Neural crest cell (in vitro differentiated cells): ENCODE measurements at regions not wholly inside any gene's neighbourhood (a gene's known extent, or its start where the extent isn't known, plus 50 kb on each side); places are given as distances from the start of the nearest gene placed in this dataset.

Experiments
- DNase-seq: peaks from one replicate; pipeline ENCODE4 v3.0.0; 2021; ENCODE audit warnings: low read depth, mixed read lengths, low spot score
- H3K27ac Mint-ChIP-seq: one replicate; pipeline ENCODE4 v1.8.0; 2021; ENCODE audit warnings: mild to moderate bottlenecking, mixed read lengths; ENCODE audit not compliant: unreplicated experiment
- H3K27me3 Mint-ChIP-seq: 2 replicates; pipeline ENCODE4 v1.8.0; 2021; ENCODE audit warnings: low read depth, mild to moderate bottlenecking, mixed read lengths
- H3K36me3 Mint-ChIP-seq: 2 replicates; pipeline ENCODE4 v1.8.0; 2021; ENCODE audit warnings: low read depth, mild to moderate bottlenecking, mixed read lengths
- H3K4me1 Mint-ChIP-seq: 2 replicates; pipeline ENCODE4 v1.8.0; 2021; ENCODE audit warnings: mixed read lengths
- H3K4me3 Mint-ChIP-seq: one replicate; pipeline ENCODE4 v1.8.0; 2021; ENCODE audit warnings: mild to moderate bottlenecking, mixed read lengths
- H3K9me3 Mint-ChIP-seq: 2 replicates; pipeline ENCODE4 v1.8.0; 2021; ENCODE audit warnings: mixed read lengths
- TF ChIP-seq, protein P1 (sequence below): fragments of 200-600 bp; sonication (generic); conservative IDR thresholded peaks from 2 replicates; pipeline ENCODE4 v1.5.0; 2021; ENCODE audit warnings: antibody characterized with exemption, mild to moderate bottlenecking

DNA sequence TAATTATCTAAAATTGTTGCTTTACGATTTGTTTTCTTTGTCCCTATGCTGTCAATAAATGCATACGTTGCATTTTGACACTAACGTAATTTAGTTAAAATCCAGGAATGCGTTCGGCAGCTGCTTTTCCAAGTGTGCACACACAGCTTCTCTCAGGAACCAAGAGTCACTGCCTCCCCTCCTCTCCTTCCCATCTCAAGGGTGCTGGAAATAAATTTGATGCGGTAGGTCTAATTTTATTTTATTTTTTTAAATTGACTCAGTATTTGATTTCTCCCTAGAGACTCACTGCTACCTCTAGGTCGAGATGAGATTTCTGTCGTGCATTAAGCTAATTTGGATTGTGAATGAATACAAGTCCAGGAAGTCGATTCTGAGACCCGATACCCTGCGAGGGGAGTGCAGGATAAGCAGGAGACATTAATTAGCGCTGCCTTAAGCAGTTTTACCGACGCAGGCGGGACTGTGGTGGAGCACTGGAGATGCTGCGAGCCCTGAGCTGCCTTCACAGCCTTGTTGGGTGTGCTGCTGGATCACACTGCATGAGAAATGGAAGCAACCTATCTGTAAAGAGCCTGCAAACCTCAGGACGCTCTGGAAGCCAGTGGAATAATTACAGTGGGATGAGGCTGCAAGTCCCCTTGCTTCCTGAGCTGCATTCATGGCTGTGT, 381.2 kb downstream of the C6orf118 start:
- Mint-ChIP-seq H3K27me3 (no peaks in the 10 kb centered on the region), H3K27ac (peak overlapping the region; percentile 85), H3K4me1 (peaks cover 4% of the 10 kb centered on the region), H3K4me3 (no peak overlapping the region), H3K36me3 (no peaks in the 10 kb centered on the region), H3K9me3 (no peaks in the 10 kb centered on the region)
- TF ChIP-seq, protein P1, sequence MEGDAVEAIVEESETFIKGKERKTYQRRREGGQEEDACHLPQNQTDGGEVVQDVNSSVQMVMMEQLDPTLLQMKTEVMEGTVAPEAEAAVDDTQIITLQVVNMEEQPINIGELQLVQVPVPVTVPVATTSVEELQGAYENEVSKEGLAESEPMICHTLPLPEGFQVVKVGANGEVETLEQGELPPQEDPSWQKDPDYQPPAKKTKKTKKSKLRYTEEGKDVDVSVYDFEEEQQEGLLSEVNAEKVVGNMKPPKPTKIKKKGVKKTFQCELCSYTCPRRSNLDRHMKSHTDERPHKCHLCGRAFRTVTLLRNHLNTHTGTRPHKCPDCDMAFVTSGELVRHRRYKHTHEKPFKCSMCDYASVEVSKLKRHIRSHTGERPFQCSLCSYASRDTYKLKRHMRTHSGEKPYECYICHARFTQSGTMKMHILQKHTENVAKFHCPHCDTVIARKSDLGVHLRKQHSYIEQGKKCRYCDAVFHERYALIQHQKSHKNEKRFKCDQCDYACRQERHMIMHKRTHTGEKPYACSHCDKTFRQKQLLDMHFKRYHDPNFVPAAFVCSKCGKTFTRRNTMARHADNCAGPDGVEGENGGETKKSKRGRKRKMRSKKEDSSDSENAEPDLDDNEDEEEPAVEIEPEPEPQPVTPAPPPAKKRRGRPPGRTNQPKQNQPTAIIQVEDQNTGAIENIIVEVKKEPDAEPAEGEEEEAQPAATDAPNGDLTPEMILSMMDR: no peak
- no peak for DNase-seq

DNA sequence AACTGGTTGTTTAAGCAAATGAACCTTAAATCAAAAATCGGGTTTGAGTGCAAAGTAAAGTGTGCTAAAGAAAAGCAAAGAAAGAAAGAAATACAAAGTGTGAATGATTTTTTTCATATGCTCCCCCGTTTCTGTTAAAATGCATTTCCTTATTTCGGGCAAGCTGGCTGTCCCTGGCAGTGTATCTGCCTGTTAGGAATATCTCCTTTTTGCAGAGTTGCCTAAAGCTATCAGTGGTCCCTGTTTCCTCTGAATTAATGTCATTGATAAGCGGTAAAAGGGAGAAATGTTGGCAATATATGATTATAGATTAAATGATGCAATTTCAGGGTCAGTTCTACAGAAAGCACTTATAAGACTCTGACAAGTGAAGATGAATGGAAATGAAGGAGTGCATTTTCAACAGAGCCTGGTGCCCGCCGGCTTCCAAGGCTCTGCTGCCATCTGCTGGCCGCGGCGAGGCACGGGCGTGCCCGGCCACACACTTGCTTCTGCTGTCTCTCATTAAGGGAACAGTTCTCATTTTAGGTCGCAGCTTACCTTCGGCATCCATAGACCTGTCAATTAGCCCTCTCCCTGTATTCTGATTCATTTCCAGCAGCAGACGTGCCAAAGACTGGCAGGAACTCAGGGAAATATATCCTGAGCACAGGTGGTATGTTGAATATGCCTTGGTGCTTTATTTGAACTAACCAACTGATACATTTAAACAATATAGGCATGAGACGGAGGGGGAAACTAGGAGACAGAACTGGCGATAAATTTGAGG, 381.9 kb downstream of the C6orf118 start:
- no peaks in the 10 kb centered on the region for H3K36me3 Mint-ChIP-seq
- no peak overlapping the region for H3K4me3 Mint-ChIP-seq
- no peaks in the 10 kb centered on the region for H3K9me3 Mint-ChIP-seq
- no peaks in the 10 kb centered on the region for H3K27me3 Mint-ChIP-seq
- H3K27ac Mint-ChIP-seq: no peak overlapping the region
- TF ChIP-seq, protein P1: peak; percentile 99
- H3K4me1 Mint-ChIP-seq: peaks cover 4% of the 10 kb centered on the region
- peak; percentile 84 for DNase-seq

DNA sequence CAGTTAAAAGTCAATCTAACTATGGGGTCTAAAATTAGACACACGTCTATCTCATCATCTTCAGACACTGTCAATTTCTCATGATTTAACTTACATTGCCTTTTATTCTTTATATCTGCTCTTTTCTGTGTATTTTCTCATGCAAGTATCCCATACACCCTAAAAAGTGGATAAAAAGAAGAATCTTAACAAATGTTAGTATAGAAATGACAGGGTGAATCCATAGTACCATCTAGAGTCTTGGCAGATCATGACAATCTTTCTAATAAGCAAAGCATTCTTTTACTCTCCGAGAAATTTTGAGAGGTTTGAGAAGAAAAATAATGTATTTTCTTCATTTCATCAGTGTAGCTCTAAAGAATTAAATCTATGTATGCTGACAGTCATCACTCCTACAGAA, 382.7 kb downstream of the C6orf118 start:
- Mint-ChIP-seq H3K27ac (no peak overlapping the region), H3K4me1 (peaks cover 4% of the 10 kb centered on the region), H3K9me3 (no peaks in the 10 kb centered on the region), H3K36me3 (no peaks in the 10 kb centered on the region), H3K4me3 (no peak overlapping the region), H3K27me3 (no peaks in the 10 kb centered on the region)
- no peak for DNase-seq
- TF ChIP-seq, protein P1: peak; percentile 38

DNA sequence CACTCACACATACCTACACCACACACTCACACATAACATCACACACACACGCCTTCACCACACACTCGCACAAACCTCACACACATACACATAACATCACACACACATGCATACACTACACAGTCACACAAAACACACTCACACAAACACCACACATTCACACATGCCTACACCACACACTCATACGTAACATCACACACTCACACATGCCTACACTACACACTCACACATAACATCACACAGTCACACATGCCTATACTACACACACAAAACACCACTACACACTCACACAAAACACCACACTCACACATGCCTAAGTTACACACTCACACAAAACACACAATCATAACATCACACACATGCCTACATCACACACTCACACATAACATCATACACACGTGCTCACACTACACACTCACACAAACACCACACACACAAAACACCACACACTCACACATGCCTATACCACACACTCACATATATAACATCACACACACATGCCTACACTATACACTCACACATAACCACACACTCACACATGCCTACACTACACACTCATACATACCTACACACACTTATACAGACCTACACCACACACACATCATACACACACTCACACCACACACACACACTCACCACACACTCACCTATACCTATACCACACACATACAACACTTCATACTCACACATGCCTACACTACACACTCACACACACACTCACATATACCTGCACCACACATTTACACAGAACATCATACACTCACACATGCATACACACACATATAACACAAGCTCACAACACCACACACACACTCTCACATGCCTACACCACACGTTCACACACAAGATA, 383.5 kb downstream of the C6orf118 start:
- Mint-ChIP-seq H3K36me3 (no peaks in the 10 kb centered on the region), H3K27ac (no peak overlapping the region), H3K4me3 (no peak overlapping the region), H3K27me3 (no peaks in the 10 kb centered on the region), H3K9me3 (no peaks in the 10 kb centered on the region), H3K4me1 (peaks cover 4% of the 10 kb centered on the region)
- no peak for DNase-seq
- TF ChIP-seq, protein P1: no peak

DNA sequence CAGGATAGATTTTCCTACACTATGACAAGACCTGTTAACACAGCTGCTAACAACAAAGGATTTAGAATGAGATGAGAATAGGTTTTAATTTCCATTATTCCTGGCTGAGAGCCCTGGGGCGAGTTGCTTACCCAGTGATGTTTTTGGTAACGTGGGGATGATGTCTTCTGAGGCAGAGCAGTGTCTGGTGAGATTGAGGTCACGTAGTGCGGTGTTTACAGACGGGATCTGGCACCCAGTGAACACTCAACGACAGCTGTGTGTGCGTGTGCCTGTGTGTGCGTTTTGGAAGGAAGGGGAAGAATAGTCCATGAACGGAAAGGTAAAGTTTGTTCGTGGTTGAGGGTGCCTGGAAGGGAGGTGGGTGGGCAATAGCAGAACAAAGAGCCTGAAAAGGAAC, 384.7 kb downstream of the C6orf118 start:
- H3K27ac Mint-ChIP-seq: no peak overlapping the region
- peaks cover 4% of the 10 kb centered on the region for H3K4me1 Mint-ChIP-seq
- no peak overlapping the region for H3K4me3 Mint-ChIP-seq
- H3K9me3 Mint-ChIP-seq: no peaks in the 10 kb centered on the region
- DNase-seq: no peak
- TF ChIP-seq, protein P1: no peak
- H3K36me3 Mint-ChIP-seq: no peaks in the 10 kb centered on the region
- no peaks in the 10 kb centered on the region for H3K27me3 Mint-ChIP-seq
